Central memory CD8-positive, alpha-beta T cell (primary cell): ENCODE measurements at regions not wholly inside any gene's neighbourhood (a gene's known extent, or its start where the extent isn't known, plus 50 kb on each side); places are given as distances from the start of the nearest gene placed in this dataset.

Experiments
- ATAC-seq: fragments of 150-1000 bp; cut with Tn5 transposase; replicated peaks from 2 replicates; pipeline ENCODE4 v1.10.0; 2022; ENCODE audit warnings: mild to moderate bottlenecking, moderate FRiP score, moderate number of reproducible peaks; ENCODE audit not compliant: poor library complexity, severe bottlenecking; ENCODE audit errors: extremely low read depth
- DNase-seq, 2 donors: peaks; one replicate each; pipeline ENCODE4 v3.0.0; 2021; ENCODE audit warnings: low spot score in 2 of 2
- H3K27ac Mint-ChIP-seq: one replicate; pipeline ENCODE4 v1.8.0; 2022; ENCODE audit warnings: low read depth, mild to moderate bottlenecking, moderate library complexity, mixed read lengths
- H3K27me3 Mint-ChIP-seq: one replicate; pipeline ENCODE4 v1.8.0; 2022; ENCODE audit warnings: mixed read lengths
- H3K36me3 Mint-ChIP-seq: one replicate; pipeline ENCODE4 v1.8.0; 2022; ENCODE audit warnings: mild to moderate bottlenecking, moderate library complexity, mixed read lengths; ENCODE audit not compliant: insufficient read depth
- H3K4me1 Mint-ChIP-seq: one replicate; pipeline ENCODE4 v1.8.0; 2022; ENCODE audit warnings: mixed read lengths
- H3K4me3 Mint-ChIP-seq: one replicate; pipeline ENCODE4 v1.8.0; 2022; ENCODE audit warnings: mild to moderate bottlenecking, moderate library complexity, mixed read lengths
- H3K9me3 Mint-ChIP-seq: one replicate; pipeline ENCODE4 v1.8.0; 2022; ENCODE audit warnings: mixed read lengths

DNA sequence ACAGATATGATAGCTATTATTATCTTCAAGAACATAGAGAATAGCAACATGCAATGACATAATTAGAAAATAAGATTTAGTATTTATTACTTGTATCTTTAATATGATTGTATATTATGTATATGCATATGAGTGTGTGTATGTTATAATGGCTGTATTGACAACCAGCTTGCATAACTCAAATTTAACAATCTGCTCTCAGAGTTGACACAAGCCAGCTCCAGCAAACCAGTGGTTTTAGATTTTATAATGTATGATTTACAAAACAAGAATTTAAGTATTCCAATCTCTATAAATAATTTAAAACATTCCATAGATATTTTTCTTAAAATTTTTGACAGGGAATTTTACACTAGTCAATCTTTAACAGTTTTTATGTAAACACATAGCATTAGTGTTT is 935.9 kb upstream of the EPHA5 start:
- no peak for ATAC-seq
- Mint-ChIP-seq H3K27ac (no peak overlapping the region), H3K36me3 (no peaks in the 10 kb centered on the region), H3K4me3 (no peak overlapping the region), H3K9me3 (peaks cover 17% of the 10 kb centered on the region), H3K27me3 (no peaks in the 10 kb centered on the region), H3K4me1 (no peaks in the 10 kb centered on the region)
- no peak for DNase-seq

GRCh38 chr4:66604192-66604591 is 933.9 kb upstream of the EPHA5 start:
- peaks cover 3% of the 10 kb centered on the region for H3K36me3 Mint-ChIP-seq
- H3K9me3 Mint-ChIP-seq = peaks cover 17% of the 10 kb centered on the region
- H3K4me1 Mint-ChIP-seq = no peaks in the 10 kb centered on the region
- no peak for ATAC-seq
- H3K27ac Mint-ChIP-seq = no peak overlapping the region
- no peak overlapping the region for H3K4me3 Mint-ChIP-seq
- H3K27me3 Mint-ChIP-seq = no peaks in the 10 kb centered on the region
- no peak for DNase-seq

DNA sequence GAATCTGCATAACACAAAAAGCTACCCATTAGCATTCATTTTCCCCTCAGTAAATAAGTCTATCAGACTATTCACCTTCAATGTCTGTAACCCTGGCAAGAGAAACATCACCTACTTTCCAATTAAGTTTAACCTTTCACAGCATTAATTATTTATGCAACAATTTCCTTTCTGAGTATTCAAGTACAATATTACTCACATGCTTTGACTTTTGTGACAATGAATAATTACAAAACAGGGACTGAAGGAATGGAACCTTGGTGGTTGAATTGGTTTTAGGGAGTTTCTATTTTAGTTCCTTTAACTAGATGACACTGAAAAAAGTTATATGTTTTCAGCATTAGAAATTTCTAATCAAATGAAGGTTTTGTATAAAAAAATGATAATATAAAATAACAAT is 932.3 kb upstream of the EPHA5 start:
- Mint-ChIP-seq H3K9me3 (peaks cover 23% of the 10 kb centered on the region), H3K4me3 (no peak overlapping the region), H3K36me3 (peaks cover 3% of the 10 kb centered on the region), H3K27ac (no peak overlapping the region), H3K4me1 (no peaks in the 10 kb centered on the region), H3K27me3 (no peaks in the 10 kb centered on the region)
- ATAC-seq = no peak
- no peak for DNase-seq

DNA sequence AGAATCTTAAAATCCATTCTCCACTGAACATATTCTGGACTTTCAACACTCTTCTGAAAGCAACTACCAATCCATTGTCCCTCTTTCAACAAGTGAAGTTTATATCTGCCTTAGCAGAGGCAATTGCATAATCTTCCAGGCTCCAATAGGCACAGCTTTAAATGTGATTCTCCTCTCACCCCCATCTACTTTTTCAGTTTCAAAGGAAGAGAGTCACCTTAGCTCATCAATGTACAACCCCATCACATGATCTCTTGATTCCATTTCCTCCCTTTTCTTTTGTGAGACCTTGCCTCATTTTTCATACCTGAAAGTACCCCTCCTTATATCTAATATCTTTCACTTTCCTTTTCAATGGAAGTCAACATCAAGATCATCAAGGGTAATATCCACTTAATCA is 921.7 kb upstream of the EPHA5 start:
- H3K36me3 Mint-ChIP-seq = no peaks in the 10 kb centered on the region
- DNase-seq (no peak), ATAC-seq (no peak)
- no peak overlapping the region for H3K4me3 Mint-ChIP-seq
- no peak overlapping the region for H3K27ac Mint-ChIP-seq
- no peaks in the 10 kb centered on the region for H3K4me1 Mint-ChIP-seq
- peaks cover 18% of the 10 kb centered on the region for H3K9me3 Mint-ChIP-seq
- no peaks in the 10 kb centered on the region for H3K27me3 Mint-ChIP-seq

DNA sequence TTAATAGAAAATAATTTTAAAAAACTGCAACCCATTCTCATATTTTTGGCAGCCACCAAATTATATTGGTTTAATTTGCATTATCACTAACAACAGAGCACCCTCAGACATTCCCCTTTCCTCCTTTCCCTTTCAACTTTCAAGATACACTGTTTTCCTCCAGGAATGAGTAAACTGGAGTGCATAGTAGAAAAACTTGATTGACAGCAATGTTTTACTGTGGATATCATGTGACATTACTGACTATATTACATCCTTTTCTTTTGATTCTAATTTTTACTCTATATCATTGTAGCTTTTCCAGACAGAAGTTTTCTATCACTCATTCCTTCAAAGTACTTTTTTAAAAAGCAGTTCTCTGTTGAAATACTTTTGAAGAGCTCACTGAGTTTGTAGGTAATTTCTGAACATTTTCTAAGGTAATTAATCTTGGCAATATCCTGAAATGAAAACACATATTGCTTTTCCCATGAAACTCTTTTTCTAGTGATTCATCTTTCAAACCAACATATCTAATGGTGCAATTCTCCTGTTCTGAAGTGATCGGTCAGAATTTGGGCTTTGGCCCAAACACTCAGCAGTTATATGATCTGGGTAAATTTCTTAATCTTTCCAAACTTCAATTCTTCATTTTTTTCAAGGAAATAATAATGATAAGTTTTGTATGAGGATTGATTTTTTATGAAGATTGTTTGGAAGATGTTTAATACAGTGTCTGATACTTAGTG is 920.4 kb upstream of the EPHA5 start:
- ATAC-seq = no peak
- Mint-ChIP-seq H3K27ac (no peak overlapping the region), H3K9me3 (peaks cover 12% of the 10 kb centered on the region)

DNA sequence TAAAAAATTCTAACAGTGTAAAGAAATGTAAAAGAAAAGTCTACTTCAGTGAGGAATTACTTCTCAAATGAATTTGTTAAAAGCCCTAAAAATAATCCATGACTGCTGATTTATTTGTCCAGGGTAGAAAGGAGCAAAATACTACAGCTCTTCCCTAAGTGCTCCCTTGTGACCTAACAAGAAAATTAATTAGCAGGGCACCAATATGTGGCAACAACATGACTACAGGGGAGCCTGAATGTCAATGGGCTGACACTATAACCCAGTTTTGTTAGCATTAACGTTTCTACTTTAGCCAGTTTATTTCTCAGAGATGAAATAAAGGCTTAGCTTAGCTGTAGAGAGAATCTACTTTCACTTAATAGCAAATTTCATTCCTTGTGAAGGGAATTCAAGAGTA is 918.9 kb upstream of the EPHA5 start:
- ATAC-seq = no peak
- Mint-ChIP-seq H3K27me3 (no peaks in the 10 kb centered on the region), H3K4me1 (no peaks in the 10 kb centered on the region), H3K27ac (no peak overlapping the region), H3K4me3 (no peak overlapping the region), H3K36me3 (no peaks in the 10 kb centered on the region), H3K9me3 (peaks cover 12% of the 10 kb centered on the region)
- DNase-seq = no peak

More for the DNA sequence above, 920.4 kb upstream of the EPHA5 start:
- Mint-ChIP-seq H3K36me3 (no peaks in the 10 kb centered on the region), H3K4me3 (no peak overlapping the region), H3K27me3 (no peaks in the 10 kb centered on the region), H3K4me1 (no peaks in the 10 kb centered on the region)
- no peak for DNase-seq

DNA sequence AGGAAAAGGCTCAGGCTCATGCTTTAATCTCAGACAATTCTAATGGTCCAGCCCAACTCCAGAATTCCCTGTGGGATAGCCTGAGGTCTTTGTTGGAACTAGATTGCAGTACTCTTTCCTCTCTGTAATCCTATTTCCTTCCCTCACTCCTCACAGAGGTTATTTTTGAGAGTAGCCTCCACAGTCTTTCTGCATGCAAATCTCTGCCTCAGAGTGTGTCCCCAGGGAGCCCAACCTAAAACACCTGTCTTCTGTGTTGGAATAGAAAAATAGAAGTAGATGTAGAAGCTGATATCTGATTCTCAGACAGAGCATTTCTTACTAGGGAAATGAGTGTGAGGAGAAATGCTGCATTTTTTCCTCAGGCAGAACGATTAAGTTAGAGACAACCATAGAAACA is 915.5 kb upstream of the EPHA5 start:
- Mint-ChIP-seq H3K27ac (no peak overlapping the region), H3K9me3 (peaks cover 5% of the 10 kb centered on the region), H3K27me3 (no peaks in the 10 kb centered on the region), H3K4me3 (no peak overlapping the region), H3K36me3 (no peaks in the 10 kb centered on the region), H3K4me1 (no peaks in the 10 kb centered on the region)
- ATAC-seq = no peak
- DNase-seq = no peak

- peaks cover 9% of the 10 kb centered on the region for H3K9me3 Mint-ChIP-seq
- DNase-seq (no peak), ATAC-seq (no peak)
- no peak overlapping the region for H3K4me3 Mint-ChIP-seq
- no peak overlapping the region for H3K27ac Mint-ChIP-seq
- H3K36me3 Mint-ChIP-seq = no peaks in the 10 kb centered on the region
- H3K27me3 Mint-ChIP-seq = no peaks in the 10 kb centered on the region
- H3K4me1 Mint-ChIP-seq = no peaks in the 10 kb centered on the region
Measured at GRCh38 chr4:66577922-66578321, 907.6 kb upstream of the EPHA5 start.

DNA sequence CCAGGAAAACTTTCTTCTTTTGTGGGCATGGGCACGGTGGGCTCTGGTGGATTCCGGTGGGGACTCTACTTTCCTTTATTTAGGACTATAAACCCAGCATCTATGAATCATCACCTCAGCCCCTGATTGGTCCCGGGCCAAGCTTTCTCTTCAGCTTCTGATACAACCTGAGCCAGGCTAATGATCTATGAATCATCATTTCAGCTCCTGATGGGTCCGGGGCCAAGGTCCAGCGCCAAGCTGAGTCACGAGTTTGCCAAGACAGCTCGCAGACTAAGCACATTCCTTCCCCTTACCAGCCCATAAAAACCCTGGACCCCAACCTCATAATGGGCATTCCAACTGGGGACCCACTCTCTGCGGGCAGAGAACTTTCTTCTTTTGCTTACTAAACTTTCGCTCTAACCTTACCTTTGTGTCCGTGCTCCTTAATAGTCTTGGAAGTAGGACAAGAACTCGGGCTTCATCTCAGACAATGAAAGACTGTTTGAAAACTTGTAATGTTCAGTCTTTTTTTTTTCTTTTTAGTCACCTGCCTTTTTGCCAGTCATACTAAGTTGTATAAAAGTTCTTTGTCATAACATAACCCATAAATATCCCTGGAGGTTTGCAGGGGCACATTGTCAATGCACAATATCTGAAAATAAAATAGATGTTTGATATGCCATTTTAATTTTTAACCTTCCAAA is 904.9 kb upstream of the EPHA5 start:
- peaks cover 9% of the 10 kb centered on the region for H3K9me3 Mint-ChIP-seq
- no peak overlapping the region for H3K4me3 Mint-ChIP-seq
- H3K27me3 Mint-ChIP-seq = no peaks in the 10 kb centered on the region
- no peaks in the 10 kb centered on the region for H3K4me1 Mint-ChIP-seq
- H3K27ac Mint-ChIP-seq = no peak overlapping the region
- DNase-seq (no peak), ATAC-seq (no peak)
- no peaks in the 10 kb centered on the region for H3K36me3 Mint-ChIP-seq

DNA sequence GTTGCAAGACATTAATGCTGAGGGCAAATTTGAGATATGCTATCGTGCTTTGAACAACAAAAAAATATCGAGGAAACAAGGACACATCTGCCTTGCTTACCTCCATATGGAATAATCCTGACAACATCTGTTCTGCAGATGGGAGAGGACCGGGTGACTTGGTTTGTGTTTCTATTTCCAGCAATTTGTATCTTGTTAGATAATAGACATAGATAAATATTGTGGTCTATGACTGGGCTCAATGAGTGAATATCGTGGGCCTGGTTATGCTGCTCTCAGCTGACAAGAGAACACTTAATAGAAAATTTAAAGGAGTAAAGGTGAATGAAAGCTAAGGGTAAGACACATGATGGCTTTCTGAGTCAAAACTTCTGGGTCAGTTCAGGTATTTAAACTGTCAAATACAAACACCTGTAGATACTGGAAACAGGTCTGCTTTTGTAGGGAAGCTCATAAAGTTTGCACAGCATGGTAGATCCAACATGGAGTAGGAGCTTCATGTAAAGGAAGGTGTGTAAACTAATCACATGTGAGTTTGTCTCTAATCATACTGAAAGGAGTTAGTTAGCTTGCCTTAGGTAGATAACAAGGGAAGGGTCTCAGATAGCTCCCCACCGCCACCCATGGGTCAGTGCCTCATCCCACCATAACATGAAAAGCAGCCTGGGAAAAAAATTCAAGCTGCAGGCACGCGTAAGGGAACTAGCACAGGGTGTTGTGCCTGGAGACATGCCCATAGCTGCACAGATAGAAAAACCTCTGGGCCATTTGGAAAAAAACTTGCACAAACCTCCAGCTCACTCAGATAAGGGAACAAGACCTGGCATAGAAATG is 904.1 kb upstream of the EPHA5 start:
- H3K27me3 Mint-ChIP-seq = no peaks in the 10 kb centered on the region
- H3K36me3 Mint-ChIP-seq = no peaks in the 10 kb centered on the region
- no peak for ATAC-seq
- no peak overlapping the region for H3K4me3 Mint-ChIP-seq
- H3K27ac Mint-ChIP-seq = no peak overlapping the region
- peaks cover 12% of the 10 kb centered on the region for H3K9me3 Mint-ChIP-seq
- H3K4me1 Mint-ChIP-seq = no peaks in the 10 kb centered on the region
- no peak for DNase-seq

GRCh38 chr4:66572949-66573348 is 902.7 kb upstream of the EPHA5 start:
- H3K27ac Mint-ChIP-seq = no peak overlapping the region
- peaks cover 15% of the 10 kb centered on the region for H3K9me3 Mint-ChIP-seq
- no peak for ATAC-seq

GRCh38 chr4:66571145-66571695 is 900.9 kb upstream of the EPHA5 start:
- Mint-ChIP-seq H3K4me1 (no peaks in the 10 kb centered on the region), H3K4me3 (no peak overlapping the region), H3K36me3 (no peaks in the 10 kb centered on the region), H3K27ac (no peak overlapping the region), H3K9me3 (peaks cover 15% of the 10 kb centered on the region), H3K27me3 (no peaks in the 10 kb centered on the region)
- DNase-seq (no peak), ATAC-seq (no peak)

More at GRCh38 chr4:66572949-66573348, 902.7 kb upstream of the EPHA5 start:
- Mint-ChIP-seq H3K36me3 (no peaks in the 10 kb centered on the region), H3K4me3 (no peak overlapping the region), H3K27me3 (no peaks in the 10 kb centered on the region), H3K4me1 (no peaks in the 10 kb centered on the region)
- DNase-seq = no peak
